ENCODE measurements at regions not wholly inside any gene's neighbourhood (a gene's known extent, or its start where the extent isn't known, plus 50 kb on each side); places are given as distances from the start of the nearest gene placed in this dataset.

GRCh38 chr12:38118632-38119031 lies 197.9 kb upstream of the ALG10B start (continued):
- TF ChIP-seq HMGXB4 (CRISPR knock-in tag; IDR thresholded peaks at IDR 0.05), result no peak
- no peak for TF ChIP-seq ZNF416 (CRISPR knock-in tag; IDR thresholded peaks at IDR 0.05)
- TF ChIP-seq ATF3 (CRISPR knock-in tag; conservative IDR thresholded peaks at IDR 0.05), result no peak
- no peak for TF ChIP-seq SMAD3 (CRISPR knock-in tag; IDR thresholded peaks at IDR 0.05; ENCODE audit: borderline replicate concordance)
- no peak for TF ChIP-seq E2F1 (CRISPR knock-in tag; IDR thresholded peaks at IDR 0.05)
- no peak for TF ChIP-seq ZNF425 (CRISPR knock-in tag; conservative IDR thresholded peaks at IDR 0.05)
- TF ChIP-seq E2F4 (CRISPR knock-in tag; IDR thresholded peaks at IDR 0.05; ENCODE audit: borderline replicate concordance, low read depth), result no peak

GRCh38 chr12:38120438-38120837 lies 196.1 kb upstream of the ALG10B start:
- CTCF ChIA-PET, result no interaction called here
- no peaks in the 10 kb centered on the region for H3K4me1 Mint-ChIP-seq
- TF ChIP-seq SOX15 (CRISPR knock-in tag; IDR thresholded peaks at IDR 0.05) (no peak), PREB (CRISPR knock-in tag; IDR thresholded peaks at IDR 0.05; ENCODE audit: borderline replicate concordance) (no peak), HMGXB4 (CRISPR knock-in tag; IDR thresholded peaks at IDR 0.05) (no peak), ATF2 (CRISPR knock-in tag; IDR thresholded peaks at IDR 0.05; ENCODE audit: borderline replicate concordance, low read depth) (no peak), ATF3 (CRISPR knock-in tag; conservative IDR thresholded peaks at IDR 0.05) (no peak), PRDM15 (CRISPR knock-in tag; IDR thresholded peaks at IDR 0.05) (no peak), RELA (CRISPR knock-in tag; IDR thresholded peaks at IDR 0.05; ENCODE audit: borderline replicate concordance) (no peak), CDX4 (CRISPR knock-in tag; IDR thresholded peaks at IDR 0.05; ENCODE audit: borderline replicate concordance) (no peak), ZNF396 (CRISPR knock-in tag; IDR thresholded peaks at IDR 0.05; ENCODE audit: borderline replicate concordance) (no peak), ERG (CRISPR knock-in tag; IDR thresholded peaks at IDR 0.05) (no peak)

More at GRCh38 chr12:38120438-38120837, 196.1 kb upstream of the ALG10B start:
- Mint-ChIP-seq H3K36me3 (peaks cover 78% of the 10 kb centered on the region), H3K9me3 (peaks cover 84% of the 10 kb centered on the region), H3K27ac (no peak overlapping the region), H3K27me3 (ENCODE audit: low read depth) (peaks cover 11% of the 10 kb centered on the region), H3K4me3 (no peak overlapping the region)
- ATAC-seq (no peak), DNase-seq (ENCODE audit: low spot score) (no peak)
- POLR2A ChIA-PET, result no interaction called here

All from WTC11 (cell line).